Loucy (cell line): ENCODE measurements at regions not wholly inside any gene's neighbourhood (a gene's known extent, or its start where the extent isn't known, plus 50 kb on each side); places are given as distances from the start of the nearest gene placed in this dataset.

ENCODE experiments used
- H2AFZ ChIP-seq: fragments of 200-600 bp; sonication (generic); 2 replicates; pipeline ENCODE4 v1.6.0; 2016; ENCODE audit warnings: antibody characterized with exemption, mild to moderate bottlenecking, low read length, moderate library complexity
- H3F3A ChIP-seq: fragments of 200-600 bp; 2 replicates; pipeline ENCODE4 v1.6.0; 2016; ENCODE audit warnings: antibody characterized with exemption, low read depth, mild to moderate bottlenecking
- H3K27me3 ChIP-seq: fragments of 200-600 bp; sonication (generic); 2 replicates; pipeline ENCODE4 v1.6.1; 2014; ENCODE audit warnings: low read length, mild to moderate bottlenecking; ENCODE audit not compliant: insufficient read depth, poor library complexity, severe bottlenecking
- H3K36me3 ChIP-seq: fragments of 200-600 bp; sonication (generic); 2 replicates; pipeline ENCODE4 v1.6.1; 2016; ENCODE audit warnings: low read length; ENCODE audit not compliant: insufficient read depth
- H3K4me1 ChIP-seq: fragments of 200-600 bp; sonication (generic); 2 replicates; pipeline ENCODE4 v1.5.1; 2014; ENCODE audit warnings: low read length, mild to moderate bottlenecking; ENCODE audit not compliant: insufficient read depth, poor library complexity, severe bottlenecking
- H3K4me2 ChIP-seq: fragments of 200-600 bp; sonication (generic); 2 replicates; pipeline ENCODE4 v1.6.0; 2014; ENCODE audit warnings: antibody characterized with exemption, low read length, low read depth, mild to moderate bottlenecking; ENCODE audit not compliant: poor library complexity, severe bottlenecking
- H3K4me3 ChIP-seq: fragments of 200-600 bp; sonication (generic); 2 replicates; pipeline ENCODE4 v1.5.1; 2014; ENCODE audit warnings: low read length, mild to moderate bottlenecking, mixed read lengths; ENCODE audit not compliant: poor library complexity, severe bottlenecking
- H3K79me2 ChIP-seq: fragments of 200-600 bp; sonication (generic); 2 replicates; pipeline ENCODE4 v1.6.1; 2014; ENCODE audit warnings: low read length; ENCODE audit not compliant: insufficient read depth
- H3K9ac ChIP-seq: fragments of 200-600 bp; sonication (generic); 2 replicates; pipeline ENCODE4 v1.6.0; 2014; ENCODE audit warnings: mild to moderate bottlenecking, low read depth, low read length, moderate library complexity; ENCODE audit not compliant: poor library complexity, severe bottlenecking
- H3K9me2 ChIP-seq: fragments of 200-600 bp; sonication (generic); replicated peaks from 2 replicates; pipeline ENCODE4 v1.6.1; 2016; ENCODE audit warnings: low read depth, low read length, mixed read lengths
- H3K9me3 ChIP-seq: fragments of 200-600 bp; sonication (generic); 2 replicates; pipeline ENCODE4 v1.6.1; 2014; ENCODE audit warnings: mild to moderate bottlenecking, antibody characterized with exemption, low read length, low read depth; ENCODE audit not compliant: insufficient read depth
- H4K20me1 ChIP-seq: fragments of 200-600 bp; sonication (generic); 2 replicates; pipeline ENCODE4 v1.6.0; 2014; ENCODE audit warnings: antibody characterized with exemption, low read length, mild to moderate bottlenecking; ENCODE audit not compliant: insufficient read depth, poor library complexity, severe bottlenecking
- CTCF ChIP-seq: fragments of 200-600 bp; sonication (generic); conservative IDR thresholded peaks from 2 replicates; pipeline ENCODE4 v1.5.1; 2014; ENCODE audit warnings: mild to moderate bottlenecking, antibody characterized with exemption, low read length
- EZH2phosphoT487 ChIP-seq: fragments of 200-600 bp; IDR thresholded peaks from 2 replicates; pipeline ENCODE4 v1.6.1; 2018; ENCODE audit warnings: antibody characterized with exemption, mild to moderate bottlenecking, moderate library complexity, borderline replicate concordance

GRCh38 chrX:121150217-121150616 lies 102.8 kb downstream of the GLUD2 start:
- no peak for TF ChIP-seq EZH2phosphoT487
- no peak for TF ChIP-seq CTCF
- Histone ChIP-seq H3K9ac (no peak overlapping the region), H3K9me2 (no peaks in the 10 kb centered on the region), H3K36me3 (no peaks in the 10 kb centered on the region), H3F3A (no peaks in the 10 kb centered on the region), H3K79me2 (no peaks in the 10 kb centered on the region), H3K4me1 (no peaks in the 10 kb centered on the region), H3K4me3 (no peak overlapping the region), H2AFZ (no peak overlapping the region), H3K9me3 (no peaks in the 10 kb centered on the region), H4K20me1 (no peaks in the 10 kb centered on the region), H3K4me2 (no peak overlapping the region), H3K27me3 (no peaks in the 10 kb centered on the region)

GRCh38 chrX:121151293-121151692 lies 103.9 kb downstream of the GLUD2 start:
- Histone ChIP-seq H3K27me3 (no peaks in the 10 kb centered on the region), H3K9ac (no peak overlapping the region), H4K20me1 (no peaks in the 10 kb centered on the region), H3K36me3 (no peaks in the 10 kb centered on the region), H3K4me1 (no peaks in the 10 kb centered on the region), H3K4me3 (no peak overlapping the region), H3K4me2 (no peak overlapping the region), H3K79me2 (no peaks in the 10 kb centered on the region), H2AFZ (no peak overlapping the region), H3K9me3 (no peaks in the 10 kb centered on the region), H3F3A (no peaks in the 10 kb centered on the region), H3K9me2 (no peaks in the 10 kb centered on the region)
- TF ChIP-seq CTCF = no peak
- TF ChIP-seq EZH2phosphoT487 = no peak

GRCh38 chrX:121154858-121155404 lies 107.5 kb downstream of the GLUD2 start:
- Histone ChIP-seq H3K79me2 (no peaks in the 10 kb centered on the region), H3K4me1 (no peaks in the 10 kb centered on the region), H3K36me3 (no peaks in the 10 kb centered on the region), H3K27me3 (no peaks in the 10 kb centered on the region), H3K4me3 (no peak overlapping the region), H4K20me1 (no peaks in the 10 kb centered on the region), H2AFZ (no peak overlapping the region), H3K4me2 (no peak overlapping the region), H3K9ac (no peak overlapping the region), H3K9me3 (no peaks in the 10 kb centered on the region), H3K9me2 (no peaks in the 10 kb centered on the region), H3F3A (no peaks in the 10 kb centered on the region)
- no peak for TF ChIP-seq CTCF
- TF ChIP-seq EZH2phosphoT487 = no peak
